GM18505 (cell line): ENCODE measurements at regions not wholly inside any gene's neighbourhood (a gene's known extent, or its start where the extent isn't known, plus 50 kb on each side); places are given as distances from the start of the nearest gene placed in this dataset.

Experiments used
- ATAC-seq: cut with Tn5 transposase; IDR thresholded peaks from one replicate; pipeline ENCODE4 v1.9.1; 2021; ENCODE audit not compliant: unreplicated experiment
- POLR2A ChIP-seq: IDR thresholded peaks from 4 replicates; pipeline ENCODE4 v1.6.1; 2011; ENCODE audit warnings: borderline replicate concordance; ENCODE audit not compliant: insufficient read depth, insufficient read length; ENCODE audit errors: extremely low read depth

DNA sequence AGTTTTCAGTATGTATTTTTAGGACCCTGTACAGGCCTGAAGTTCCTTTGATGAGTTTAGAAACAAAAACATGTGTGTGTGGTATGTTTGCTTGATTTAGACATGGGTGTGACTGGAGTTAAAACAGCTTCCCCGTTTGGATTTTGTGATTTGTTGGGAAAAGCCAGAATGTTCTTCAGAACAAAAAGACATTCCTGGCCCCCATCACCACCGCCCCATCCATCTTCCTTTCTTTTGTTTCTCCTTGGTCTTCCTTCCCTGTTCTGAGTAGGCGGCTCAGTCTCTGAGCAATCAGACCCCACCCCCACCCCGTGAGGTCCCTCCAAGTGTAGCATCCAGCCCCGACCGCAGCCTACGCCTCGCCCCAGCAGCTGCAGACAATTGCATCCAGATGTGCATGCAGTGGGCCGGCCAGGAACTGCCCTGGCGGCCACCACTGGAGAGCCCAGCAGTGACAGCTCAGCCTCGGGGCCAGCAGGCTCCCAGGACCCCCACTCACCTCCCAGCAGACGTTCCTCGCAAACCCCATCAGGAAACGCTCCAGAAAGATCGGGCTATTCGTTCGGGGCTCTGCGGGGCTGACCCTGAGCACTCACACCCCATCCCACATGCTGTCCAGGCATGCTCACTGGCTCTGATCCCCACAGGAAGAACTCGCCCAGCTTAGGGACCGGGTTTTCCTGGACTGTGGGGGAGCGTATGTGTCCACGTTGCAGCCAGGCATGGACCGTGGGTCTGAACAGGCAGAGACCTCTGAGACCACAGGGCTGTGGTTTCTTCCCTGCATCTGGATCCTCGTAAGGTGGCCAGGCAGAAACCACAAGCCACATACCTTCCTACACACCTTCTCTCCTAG, 99.8 kb upstream of the CDH5 start:
- ATAC-seq, result no peak
- no peak for TF ChIP-seq POLR2A

DNA sequence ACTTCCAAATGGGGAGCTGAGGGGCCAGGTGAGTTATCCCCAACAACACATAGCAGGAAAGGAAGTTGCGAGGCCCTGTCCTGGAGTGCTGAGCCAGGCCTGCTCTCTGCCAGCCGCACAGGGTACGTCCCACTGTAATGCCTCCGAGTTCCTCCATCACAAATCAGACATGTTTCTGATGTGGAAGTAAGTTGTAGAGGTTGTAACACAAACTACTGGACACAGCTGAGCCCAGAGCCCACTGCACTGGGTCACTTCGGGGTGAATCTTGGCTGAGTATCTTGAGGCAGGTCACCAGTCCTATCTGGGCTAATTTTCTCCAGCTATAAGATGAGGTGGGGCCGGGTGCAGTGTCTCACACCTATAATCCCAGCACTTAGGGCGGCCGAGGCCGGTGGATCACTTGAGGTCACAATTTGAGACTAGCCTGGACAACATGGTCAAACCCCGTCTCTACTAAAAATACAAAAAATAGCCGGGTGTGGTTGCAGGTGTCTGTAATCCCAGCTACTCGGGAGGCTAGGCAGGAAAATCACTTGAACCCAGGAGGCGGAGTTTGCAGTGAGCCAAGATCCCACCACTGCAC, 100.8 kb upstream of the CDH5 start:
- TF ChIP-seq POLR2A, result no peak
- no peak for ATAC-seq

- no peak for ATAC-seq
- no peak for TF ChIP-seq POLR2A
These were observed 101.5 kb upstream of the CDH5 start for GRCh38 chr16:66265048-66265415.

DNA sequence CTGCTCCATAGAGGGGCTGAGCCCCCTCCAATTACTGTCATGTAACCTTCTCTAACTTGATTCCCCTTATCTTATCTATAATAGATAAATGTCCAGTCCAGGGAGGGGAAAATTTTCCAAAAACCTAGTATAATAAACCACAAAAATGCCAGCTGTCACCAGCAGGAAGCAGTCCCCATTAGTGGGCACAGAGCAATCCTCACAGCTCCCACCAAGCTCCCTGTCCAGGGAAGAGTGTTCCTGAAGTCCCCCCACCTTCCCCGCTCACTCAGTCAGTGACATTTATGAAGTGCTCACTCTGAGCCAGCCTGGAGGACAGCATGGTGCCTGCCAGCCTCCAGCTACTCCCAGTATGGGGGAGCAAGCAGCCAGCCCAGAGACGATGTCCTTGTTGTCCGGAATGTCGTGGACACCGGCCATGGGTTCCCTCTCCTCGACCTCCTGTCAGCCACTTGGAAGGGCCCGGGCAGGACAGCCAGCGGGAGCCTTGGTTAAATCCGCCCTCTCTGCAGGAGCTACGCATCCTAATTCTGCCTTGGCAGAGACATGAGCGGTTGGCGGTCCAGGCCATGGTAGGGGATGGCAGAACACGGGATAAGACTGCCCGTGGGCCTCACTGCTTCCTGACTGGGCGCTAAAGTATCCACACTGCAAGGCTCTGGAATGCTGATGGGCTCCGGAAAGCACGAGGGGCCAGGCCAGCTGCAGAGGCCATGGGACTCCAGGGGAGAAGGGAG, 102.0 kb upstream of the CDH5 start:
- no peak for TF ChIP-seq POLR2A
- ATAC-seq, result no peak

- ATAC-seq, result no peak
- no peak for TF ChIP-seq POLR2A
These were observed 102.5 kb upstream of the CDH5 start for GRCh38 chr16:66263973-66264310.

- ATAC-seq, result no peak
- no peak for TF ChIP-seq POLR2A
These were observed 103.1 kb upstream of the CDH5 start for GRCh38 chr16:66263168-66263972.

- no peak for TF ChIP-seq POLR2A
- ATAC-seq, result no peak
These were observed 104.0 kb upstream of the CDH5 start for GRCh38 chr16:66262253-66263167.

DNA sequence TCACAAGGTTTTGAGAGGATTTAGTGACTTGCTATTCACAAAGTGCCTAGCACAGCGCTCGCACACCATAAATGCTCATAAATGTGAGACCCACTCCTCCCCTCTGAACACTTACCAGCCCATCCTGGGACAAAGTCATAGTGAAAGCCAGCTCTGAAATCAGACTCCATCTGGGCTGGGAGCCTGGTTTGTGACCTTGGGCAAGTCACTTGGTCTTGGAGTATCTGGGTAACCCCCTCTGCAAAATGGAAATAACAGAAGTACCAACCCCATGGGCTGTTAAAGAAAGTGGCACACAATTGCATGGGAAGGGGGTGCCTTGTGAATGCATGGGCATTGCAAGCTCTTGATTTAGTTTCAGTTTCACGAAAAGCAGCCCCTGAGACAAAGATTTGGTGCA, 104.7 kb upstream of the CDH5 start:
- no peak for TF ChIP-seq POLR2A
- ATAC-seq, result no peak

DNA sequence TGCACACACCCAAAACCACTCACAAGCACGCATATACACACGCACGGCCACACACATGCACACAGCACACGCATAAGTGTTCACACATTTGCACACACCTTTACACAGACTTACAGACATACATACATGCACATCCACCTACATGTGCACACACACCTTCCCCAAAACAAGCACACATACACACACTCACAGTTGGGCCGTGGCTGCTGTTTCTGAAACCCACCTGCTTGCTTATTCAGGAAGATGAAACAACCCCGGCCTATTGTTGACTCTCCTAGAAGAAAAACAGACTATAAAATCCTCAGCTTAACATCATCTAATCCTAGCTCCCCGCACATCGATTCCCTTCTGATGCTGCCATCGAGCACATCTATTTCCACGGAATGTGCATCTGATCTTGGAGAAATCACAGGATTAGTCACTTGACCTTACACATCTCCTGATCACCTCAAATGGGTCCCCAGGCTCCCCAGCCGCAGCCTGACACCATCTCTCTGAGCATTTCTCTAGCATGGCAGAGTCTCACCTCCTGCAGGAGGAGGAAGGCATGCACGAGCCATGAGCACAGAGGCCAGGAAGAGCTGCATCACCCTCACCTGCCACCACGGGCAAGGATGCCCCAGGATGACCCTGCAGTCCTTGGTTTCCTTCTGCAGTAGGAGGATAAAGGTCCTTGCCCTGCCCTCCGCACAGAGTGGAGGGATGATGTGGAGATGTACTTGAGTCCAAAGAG, 105.8 kb upstream of the CDH5 start:
- no peak for ATAC-seq
- no peak for TF ChIP-seq POLR2A

DNA sequence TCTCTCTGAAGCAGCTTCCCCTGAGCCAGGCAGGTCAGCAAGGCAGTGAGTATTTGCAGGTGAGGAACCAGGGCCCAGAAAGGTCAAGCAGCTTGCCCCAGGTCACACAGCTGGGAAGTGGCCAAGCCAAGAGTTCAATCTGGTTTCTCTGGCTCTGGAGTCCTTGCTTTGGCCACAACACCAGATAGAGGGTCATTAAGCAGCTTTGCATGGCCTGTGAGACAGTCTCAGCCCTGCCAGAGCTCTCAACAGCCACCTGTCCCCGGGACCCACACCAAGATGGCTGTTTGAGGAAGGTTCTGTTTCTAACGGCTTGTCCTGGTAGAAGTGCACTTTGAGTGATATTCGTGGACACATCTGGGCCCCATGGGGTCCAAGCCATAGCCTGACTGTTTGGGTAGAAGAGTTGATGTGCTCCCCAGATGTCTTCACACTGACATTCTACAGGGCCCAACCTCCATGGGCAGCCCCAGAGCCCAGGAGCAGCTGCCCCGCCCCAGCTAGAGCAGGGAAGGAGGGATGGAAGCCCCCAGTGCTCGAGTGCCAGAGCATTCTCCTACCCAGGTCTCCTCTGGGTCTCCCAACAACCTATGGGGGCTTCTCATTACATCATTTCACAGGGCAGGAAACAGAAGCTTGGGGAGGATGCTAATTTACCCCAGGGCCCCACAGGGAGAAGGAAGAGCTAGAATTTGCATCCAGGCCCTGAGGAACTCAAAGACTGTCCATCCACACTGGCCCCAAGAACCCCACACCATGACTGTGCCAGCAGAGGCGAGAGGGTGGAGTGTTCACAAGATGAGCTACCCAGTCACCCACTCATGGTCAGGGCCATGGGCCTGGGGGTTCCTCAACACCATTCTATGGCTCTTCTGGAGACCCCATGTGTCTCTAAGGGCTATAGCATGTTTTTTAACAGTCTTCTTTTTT, 107.3 kb upstream of the CDH5 start:
- no peak for TF ChIP-seq POLR2A
- no peak for ATAC-seq

DNA sequence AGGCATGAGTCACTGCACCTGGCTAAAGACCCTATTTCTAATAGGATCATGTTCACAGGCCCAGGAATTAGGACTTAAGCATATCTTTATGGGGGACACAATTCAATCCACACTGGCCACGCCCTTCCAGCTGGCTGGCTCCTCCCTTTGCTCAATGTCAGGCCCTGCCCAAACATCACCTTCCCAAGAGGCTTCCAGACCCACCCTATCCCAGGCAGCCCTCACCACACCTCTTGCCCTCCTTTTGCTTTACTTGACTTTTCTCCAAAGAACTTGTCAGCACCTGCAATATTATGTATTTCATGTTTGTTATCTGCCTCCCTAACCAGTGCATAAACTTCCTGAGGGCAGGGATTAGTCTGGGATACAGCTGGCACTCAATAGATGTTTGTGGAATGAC, 109.6 kb upstream of the CDH5 start:
- ATAC-seq, result no peak
- no peak for TF ChIP-seq POLR2A
